Activated CD4-positive, CD25-positive, alpha-beta regulatory T cell treated with anti-CD3 and anti-CD28 coated beads, Interleukin-2, amount 50 U/mL, for 72 hours (primary cell): ENCODE measurements at regions not wholly inside any gene's neighbourhood (a gene's known extent, or its start where the extent isn't known, plus 50 kb on each side); places are given as distances from the start of the nearest gene placed in this dataset.
"Not testable (repeated sequence)": the region's sequence is repeated elsewhere in the genome, so short reads cannot be mapped to it uniquely, and the experiment has no call there.

ENCODE experiments used
- DNase-seq: peaks from one replicate; pipeline ENCODE4 v3.0.0; 2021

DNA sequence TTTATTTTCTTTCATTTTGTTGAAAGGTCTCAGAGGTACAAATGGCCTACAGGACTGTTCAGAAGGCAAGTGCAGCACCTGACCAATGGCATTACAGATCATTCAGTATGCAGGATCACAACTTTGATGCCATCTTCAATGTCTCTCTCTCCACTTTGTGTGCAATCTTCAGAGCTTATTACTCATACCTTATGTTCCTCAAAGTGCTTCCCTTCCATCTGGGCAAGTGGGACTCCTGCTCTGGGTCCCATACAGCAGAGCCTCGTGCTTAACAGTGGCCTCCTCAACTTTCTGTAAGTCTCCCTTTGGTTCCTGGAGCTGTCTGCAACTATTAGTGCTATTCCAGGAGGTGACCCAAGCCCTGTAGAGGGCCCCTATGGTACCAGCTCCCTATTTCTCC lies 358.4 kb upstream of the RPS23 start:
- no peak for DNase-seq

DNA sequence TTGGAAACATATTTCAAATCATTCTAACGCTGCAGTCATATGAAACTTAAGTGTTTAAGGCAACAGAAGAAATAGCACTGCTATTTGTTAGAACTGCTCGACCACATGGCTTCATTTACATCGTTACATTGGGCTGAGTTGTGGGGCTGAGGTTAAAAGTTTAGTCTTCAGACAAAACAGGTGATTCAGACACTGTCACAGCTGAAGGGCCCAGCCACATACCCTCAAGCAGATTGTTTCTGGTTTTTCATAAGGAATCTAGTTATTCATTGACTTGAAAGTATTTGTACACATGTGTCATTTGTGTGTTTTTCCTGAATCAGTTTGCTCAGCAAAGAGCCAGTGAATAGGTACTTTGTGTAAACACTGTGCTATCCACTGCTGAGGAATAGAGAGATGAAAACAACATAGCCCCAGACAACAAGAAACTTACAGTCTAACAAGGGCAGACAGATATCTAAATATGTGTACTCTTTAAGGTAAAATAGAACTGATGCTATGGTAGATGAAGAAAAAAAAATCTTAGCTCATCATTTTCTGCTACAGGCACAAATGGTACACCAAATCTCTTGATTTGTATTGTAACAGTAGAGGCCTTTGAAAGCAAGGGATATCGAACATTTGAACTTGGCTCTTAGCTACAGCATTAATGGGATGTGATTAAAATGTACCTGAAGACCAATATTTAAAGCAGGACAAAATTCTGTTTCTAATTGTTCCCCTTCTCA lies 357.6 kb upstream of the RPS23 start:
- no peak for DNase-seq

DNA sequence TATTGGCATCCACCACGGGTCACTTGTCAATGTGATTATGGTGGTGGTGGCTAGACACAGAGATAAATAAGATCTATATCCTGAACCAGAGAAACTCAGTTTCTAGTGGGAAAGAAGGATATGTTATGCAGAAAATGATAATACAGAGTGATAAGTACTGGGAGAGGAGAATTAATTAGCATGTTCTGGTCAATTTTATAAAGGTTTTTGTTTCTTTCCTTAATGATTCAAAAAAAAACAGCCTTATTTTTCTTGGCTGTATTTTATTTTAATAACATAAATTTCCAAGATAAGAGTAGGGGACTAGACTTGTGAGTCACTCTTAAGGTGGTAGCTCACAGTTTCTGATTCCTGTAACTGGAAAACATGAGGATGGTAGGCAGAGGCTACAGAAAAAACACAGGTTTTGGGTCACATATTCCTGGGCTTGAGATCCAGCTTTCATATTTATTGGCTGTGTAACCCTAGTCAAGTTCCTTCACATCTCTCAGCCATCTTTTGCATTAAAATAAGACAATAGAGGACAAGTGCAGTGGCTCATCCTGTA lies 350.3 kb upstream of the RPS23 start:
- DNase-seq = no peak

DNA sequence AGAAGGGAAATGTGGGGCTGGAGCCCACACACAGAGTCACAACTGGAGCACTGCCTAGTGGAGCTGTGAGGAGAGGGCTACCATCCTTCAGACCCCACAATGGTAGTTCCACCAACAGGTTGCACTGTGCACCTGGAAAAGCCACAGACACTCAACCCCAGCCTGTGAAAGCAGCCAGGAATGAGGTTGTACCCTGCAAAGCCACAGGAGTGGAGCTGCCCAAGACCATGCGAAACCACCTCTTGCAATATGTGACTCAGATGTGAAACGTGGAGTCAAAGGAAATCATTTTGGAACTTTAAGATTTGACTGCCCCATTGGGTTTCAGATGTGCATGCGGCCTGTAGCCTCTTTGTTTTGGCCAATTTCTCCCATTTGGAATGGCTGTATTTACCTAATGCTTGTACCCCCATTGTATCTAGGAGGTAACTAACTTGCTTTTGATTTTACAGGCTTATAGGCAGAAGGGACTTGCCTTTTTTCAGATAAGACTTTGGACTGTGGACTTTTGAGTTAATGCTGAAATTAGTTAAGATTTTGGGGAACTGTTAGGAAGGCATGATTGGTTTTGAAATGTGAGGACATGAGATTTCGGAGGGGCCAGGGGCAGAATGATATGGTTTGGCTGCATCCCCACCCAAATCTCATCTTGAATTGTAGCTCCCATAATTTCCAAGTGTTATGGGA lies 348.9 kb upstream of the RPS23 start:
- not testable (repeated sequence) for DNase-seq

DNA sequence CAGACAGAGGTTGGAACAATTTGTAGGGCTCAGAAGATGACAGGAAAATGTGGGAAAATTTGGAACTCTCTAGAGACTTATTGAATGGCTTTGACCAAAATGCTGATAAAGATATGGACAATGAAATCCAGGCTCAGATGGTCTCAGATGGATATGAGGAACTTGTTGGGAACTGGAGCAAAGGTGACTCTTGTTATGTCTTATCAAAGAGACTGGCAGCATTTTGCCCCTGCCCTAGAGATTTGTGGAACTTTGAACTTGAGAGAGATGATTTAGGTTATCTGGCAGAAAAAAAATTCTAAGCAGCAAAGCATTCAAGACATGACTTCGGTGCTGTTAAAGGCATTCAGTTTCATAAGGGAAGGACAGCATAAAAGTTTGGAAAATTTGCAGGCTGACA lies 347.9 kb upstream of the RPS23 start:
- DNase-seq = not testable (repeated sequence)

DNA sequence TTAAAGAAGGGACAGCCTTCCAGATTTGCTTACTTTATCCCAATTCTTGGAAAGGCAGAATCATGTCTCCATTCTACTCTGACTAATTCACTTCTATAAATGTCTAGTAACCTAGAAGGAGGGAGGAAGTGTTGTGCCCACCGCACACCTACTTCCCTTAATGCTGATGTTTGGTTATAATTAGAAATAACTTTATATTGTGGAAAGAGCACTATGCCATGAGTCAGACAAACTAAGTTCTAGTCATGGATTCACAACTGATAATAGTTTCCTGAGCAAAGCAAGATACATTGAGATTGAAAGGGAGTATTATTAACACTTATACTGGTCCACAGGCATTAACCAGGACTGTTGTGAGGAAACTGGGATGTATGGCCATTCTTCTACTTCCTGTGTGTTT lies 345.9 kb upstream of the RPS23 start:
- no peak for DNase-seq

DNA sequence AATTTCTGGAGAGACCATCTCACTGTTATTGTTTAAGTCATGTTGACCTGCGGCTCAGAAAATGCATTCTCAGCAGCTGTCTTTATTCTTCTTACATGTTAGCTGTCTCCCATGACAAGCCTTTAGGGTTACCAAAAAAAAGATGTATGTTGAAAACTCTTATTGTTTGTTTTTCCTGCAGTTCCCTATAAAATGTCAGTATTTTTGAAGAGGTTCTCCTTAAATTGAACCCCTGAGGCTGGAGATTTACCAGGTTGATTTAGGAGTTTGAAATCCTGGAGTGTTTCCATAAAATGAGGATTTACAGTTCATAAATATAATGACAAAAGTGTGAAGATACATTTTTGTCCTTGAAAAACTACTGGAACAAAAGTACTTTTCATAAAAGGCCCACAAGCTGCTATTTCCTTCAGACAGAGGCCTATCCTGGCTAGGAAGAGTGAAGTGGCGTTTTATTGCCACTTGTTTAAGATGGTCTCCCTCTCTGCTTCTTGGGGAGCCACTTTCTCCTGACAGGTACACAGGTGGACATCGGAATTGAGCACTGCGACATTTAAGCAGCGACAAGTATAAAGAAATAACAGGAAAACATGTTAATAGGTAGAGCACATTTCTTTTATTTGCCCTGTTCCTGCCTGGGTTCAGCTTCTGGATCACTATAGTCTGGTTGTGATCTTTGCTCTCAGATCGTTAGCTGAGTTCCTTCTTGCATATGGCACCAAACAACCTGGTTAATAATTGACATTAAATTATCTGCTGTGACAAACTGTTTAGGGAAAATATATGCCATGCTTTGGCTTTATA lies 344.8 kb upstream of the RPS23 start:
- no peak for DNase-seq

DNA sequence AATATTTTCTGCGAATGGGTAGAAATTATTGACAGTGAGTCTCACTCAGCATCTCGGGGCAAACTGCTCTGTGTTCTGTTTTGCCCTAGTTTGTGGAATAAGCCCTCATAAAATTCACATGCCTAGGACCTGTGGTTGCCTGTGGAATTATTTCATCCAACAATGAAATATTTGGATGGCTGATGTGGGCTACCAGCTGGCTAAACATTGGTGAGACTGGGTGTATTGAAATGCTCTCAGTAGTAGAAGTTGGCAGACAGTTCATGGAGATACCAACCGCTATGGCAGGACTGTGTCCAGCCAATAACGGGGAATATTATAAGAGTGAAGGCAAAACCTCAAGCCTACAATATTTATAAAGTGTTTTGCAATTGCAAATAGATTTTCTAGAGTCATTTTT lies 344.1 kb upstream of the RPS23 start:
- no peak for DNase-seq

DNA sequence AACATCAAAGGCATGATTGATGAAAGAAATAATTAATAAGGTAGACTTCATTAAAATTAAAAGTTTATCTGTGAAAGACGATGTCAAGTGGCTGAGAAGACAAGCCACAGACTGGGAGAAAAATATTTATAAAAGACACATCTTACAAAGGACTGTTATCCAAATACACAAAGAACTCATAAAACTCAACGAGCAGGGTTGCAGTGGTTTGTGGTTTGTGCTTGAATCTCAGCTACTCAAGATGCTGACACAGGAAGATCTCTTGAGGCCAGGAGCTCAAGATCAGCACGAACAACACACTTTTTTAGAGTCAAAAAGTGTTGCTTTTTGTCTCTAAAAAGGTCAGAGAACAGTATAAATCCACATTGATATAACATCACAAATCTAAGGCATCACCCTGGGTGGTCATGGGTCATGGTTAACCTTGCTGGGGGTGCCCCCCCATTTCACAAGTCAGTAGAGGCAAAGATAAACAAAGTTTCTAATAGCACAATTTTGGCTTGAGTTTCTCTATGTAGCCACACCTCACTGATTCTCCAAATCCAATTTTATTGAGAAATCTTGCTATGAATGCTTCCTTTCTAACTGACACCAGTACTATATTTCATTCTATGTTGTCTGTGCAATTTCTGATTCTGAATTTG lies 342.9 kb upstream of the RPS23 start:
- no peak for DNase-seq

DNA sequence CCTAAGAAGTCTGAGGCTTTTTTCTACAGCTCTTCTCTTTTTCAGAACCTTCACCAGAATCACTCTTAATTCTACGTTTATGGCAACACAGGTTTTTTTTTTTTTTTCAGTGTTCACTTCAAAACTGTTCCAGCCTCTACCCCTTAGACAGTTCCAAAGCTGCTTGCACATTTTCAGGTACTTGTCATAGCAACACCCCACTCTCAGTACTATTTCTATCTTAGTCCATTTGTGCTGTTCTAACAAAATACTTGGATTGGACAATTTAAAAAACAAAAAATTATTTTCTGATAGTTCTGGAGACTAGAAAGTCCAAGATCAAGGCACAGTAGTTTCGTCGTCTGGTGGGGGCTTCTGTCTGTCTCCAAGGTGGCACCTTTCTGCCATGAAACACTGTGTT lies 340.9 kb upstream of the RPS23 start:
- DNase-seq = no peak

DNA sequence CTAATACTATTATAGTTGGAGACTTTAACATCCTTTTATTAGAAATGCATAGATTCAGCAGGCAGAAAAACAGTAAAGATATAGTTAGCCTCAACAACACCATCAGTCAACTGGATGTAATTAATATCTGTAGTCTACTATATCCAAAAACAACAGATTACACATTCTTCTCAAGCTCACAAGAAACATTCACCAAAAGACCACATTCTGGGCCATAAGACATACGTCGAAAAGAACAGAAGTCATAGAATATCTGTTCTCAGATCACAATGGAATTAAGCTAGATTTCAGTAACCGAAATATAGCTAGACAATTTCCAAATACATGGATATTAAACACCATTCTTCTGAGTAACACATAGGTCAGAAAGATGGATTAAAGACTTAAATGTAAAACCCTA lies 336.6 kb upstream of the RPS23 start:
- no peak for DNase-seq

DNA sequence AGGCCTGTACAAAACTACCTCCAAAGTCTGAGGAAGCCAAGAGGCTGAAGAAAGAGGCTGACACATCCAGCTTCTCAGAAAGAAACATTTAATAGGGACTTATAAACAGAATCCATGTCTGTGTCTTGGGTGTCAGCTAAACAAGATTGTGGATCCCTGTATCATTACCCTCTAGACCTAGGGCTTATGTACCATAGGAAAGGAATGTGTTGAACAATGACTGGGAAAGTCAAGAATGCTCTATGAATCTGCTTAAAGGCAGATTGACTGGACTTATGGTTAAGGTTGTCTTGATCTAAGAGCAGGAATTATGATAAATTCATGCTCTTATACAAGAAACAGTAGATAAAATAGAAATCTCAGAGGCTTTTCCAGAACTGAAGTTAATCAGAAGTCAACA lies 335.7 kb upstream of the RPS23 start:
- DNase-seq = no peak

DNA sequence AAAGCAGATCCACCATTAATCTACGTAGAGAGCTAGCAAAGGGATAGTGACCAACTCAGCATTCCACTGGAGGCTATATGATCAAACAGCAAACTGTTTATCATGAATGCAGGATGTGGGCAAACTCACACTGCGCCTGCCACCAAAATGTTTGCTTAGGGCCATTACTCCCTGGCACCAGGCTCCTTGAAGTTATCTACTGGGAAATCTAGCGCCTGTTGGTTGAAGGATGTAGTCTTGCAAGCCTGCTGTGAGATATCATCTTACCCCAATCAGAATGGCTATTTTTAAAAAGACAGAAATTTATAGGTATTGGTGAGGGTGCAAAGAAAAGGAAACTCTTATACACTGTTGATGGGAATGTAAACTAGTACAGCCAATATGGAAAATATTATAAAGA lies 332.5 kb upstream of the RPS23 start:
- no peak for DNase-seq

DNA sequence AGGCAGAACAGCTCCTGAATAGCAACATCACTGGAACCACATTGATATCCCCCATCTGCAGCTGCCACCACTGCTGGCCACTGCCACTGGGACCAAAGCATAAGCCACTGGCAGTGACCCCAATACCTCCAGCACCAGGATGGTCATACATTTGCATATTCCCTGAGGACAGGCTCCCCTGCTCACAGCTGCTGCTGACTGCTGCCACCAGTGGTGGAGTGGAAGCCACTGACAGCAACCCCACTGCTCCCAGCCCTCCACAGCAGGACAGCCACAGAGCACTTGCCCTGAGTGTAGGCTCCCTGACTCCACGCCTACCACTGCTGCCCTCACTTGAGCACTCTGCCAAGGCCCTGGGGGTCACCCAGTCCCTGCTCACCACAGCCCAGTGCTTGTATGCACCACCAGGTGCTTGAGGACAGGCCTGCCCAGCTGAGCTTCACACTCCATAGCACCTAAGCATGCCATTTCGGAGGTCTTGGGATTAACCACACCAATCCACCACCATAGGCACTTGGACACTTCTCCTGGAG lies 327.4 kb upstream of the RPS23 start:
- DNase-seq = no peak

DNA sequence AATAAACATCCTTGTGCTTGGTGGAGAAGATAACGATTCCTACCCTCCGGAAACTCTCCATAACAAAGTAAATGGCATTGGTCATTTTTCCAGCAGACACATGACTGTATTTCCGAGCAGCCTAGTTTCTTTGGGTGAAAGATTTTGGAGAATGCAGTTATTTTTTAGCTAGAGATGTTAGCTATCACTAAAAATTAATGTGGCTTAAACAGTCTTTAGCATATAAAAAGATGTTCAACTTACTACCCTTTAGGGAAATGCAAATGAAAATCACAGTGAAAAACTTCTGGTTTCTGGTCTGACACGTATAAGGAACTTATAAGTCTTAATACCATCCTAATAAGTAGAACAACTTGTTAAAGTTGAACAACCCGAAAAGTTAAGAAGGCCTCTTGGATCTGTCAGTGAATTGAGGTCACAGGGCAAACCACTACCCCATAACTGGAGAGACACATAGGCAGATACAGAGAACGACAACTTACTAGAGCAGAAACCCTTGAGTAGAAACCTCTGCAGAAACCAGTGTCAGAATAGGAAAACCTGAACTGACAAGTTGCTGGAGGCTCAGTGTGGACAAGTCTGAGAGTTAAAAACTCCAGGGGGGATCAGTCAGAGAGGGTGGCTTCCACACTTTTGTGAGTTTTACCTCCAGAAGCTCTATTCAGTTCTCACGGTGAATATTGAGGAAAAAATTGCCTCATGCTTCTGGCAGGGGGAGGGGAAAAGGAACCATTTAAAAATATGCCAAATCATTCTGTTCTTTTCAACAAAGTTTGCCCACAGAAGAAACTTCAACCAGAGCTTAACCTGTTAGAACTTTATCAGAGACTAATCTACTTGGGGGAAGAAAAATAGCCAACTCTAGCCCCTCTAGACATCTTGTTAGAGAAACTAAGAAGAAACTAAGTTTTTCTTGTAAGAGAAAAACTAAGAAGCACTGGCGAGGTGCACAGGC lies 325.2 kb upstream of the RPS23 start:
- DNase-seq = no peak

DNA sequence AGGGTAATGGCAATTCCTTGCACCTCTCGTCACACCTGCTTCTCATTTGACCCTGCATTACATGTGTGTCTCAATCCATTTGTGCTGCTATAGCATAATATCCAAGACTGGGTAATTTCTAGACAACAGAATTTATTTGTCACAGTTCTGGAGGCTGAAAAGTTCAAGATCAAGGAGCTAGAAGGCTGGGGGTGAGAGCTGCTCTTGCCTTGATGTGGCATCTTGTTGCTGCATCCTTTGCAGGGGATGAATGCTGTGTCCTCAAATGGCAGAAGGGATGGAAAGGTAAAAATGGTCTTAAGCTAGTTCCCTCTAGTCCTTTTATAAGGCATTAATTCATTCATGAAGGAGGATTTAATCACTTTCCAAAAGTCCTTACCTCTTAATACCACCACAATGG lies 323.7 kb upstream of the RPS23 start:
- no peak for DNase-seq

DNA sequence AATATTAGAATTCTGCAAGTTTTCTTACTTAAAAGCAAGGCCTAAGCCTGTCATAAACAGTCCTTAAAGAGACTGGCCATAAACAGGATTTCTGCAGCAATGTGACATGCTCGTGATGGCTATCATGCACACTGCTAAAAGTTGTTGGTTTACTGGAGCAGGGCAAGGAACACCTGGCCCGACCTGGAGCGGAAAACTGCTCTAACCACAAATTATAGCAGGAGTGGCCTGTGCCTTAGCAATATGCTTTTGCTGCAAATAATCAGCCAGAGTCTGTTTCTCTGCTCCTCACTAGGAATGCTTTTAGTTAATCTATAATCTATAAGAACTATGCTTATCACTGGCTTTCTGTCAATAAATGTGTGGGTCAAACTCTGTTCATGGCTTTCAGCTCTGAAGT lies 322.9 kb upstream of the RPS23 start:
- no peak for DNase-seq

DNA sequence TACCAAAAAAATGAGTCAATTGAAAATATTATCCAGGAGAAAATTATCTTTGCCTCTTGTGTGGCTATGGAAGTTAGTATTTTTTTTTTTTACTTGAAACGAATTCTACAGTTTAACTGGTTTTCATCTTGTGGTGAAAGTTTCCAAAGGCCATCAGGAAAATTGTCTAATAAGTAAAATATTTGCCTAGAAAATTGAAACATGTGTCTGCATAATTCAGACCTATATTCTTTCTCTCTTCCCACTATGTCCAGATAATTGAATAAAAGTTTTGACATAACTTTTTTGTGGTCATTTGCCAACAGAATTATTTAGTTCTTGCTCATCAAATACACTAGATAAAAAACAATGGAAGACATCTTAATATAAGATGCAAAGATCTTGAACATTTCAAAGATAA lies 321.5 kb upstream of the RPS23 start:
- DNase-seq = no peak

DNA sequence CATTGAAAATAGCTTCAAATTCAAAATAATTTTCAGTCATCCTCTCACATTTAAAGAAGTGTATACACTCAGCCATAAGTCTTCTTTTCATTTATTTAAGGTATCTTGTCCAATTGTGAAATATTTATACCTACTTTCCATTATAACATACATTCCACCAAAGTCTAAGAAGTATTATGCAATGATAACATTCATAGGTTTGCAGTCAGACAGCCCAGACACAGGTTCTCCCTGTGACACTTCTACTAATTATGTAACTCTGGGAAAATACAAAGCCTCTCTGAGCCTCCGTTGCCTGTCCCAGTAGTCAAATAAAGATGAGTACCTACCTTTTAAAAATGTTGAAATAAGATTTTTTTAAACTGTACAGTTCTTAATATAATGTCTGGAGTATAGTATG lies 320.9 kb upstream of the RPS23 start:
- no peak for DNase-seq

DNA sequence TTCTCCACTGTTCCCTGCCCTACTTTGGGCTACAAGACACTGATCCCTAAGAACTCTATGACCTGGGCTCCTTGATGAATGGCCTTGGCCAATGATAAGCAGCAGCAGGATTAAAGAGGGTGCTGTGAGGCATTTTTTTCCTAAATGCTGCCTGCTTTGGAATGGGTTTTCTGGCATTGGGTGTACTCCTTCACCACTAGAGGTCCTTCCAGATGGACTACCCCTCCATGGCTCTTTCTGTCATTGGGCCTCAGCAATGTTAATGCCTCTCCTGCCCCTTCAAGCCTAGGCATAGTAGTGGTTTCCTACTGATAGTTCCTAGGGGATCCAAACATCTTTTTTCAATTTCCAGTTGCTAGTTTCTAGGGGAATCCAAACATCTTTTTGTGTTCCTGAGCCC lies 319.3 kb upstream of the RPS23 start:
- no peak for DNase-seq

DNA sequence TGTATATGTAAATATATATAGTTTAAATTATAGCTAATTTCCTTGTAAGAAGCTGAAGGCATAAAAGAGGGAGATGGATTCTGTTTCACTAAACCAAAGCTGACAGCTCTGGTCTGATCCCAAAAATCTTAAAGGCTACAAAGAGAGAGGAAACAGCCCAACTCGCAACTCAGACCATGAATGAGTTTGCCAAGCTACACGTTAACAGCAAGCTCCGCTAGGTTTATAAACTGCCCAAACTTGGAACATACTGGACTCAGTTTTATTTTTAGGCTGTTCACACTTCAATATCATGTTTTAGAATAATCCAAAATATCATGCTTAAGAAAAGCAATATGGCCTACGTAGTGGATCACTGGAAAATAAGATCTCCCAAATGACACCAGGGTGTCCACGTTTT lies 318.3 kb upstream of the RPS23 start:
- no peak for DNase-seq

DNA sequence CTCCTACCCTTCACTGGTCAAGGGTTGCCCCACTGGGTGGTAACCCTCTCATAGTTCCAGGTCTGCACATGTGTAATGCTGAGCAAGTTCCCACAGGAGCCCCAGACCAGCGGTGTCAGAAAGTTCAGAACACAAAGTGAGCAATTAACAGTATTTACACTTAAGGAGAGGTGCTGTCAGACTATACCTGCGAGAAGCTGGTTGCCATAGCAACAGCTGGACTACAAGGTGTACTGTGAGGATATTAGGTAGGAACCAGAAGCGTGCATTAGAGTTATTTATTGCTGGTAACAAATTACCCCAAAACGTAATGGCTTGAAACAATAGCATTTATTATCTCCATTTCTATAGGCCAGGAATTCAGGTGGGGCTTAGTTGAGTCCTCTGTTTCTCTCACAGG lies 317.0 kb upstream of the RPS23 start:
- DNase-seq = no peak
